Amygdala (tissue), 56 donors: ENCODE measurements at regions not wholly inside any gene's neighbourhood (a gene's known extent, or its start where the extent isn't known, plus 50 kb on each side); places are given as distances from the start of the nearest gene placed in this dataset.

Experiments
- DNase-seq, 56 donors: peaks; one replicate each; lab custom pipeline; 2025; lab: John Stamatoyannopoulos, UW

- DNase-seq = no peak
Measured at GRCh38 chrX:20441123-20441522, 174.4 kb upstream of the RPS6KA3 start.

GRCh38 chrX:20438871-20439526 lies 172.3 kb upstream of the RPS6KA3 start:
- no peak for DNase-seq

GRCh38 chrX:20437683-20438082 lies 171.0 kb upstream of the RPS6KA3 start:
- DNase-seq = no peak

GRCh38 chrX:20435913-20436312 lies 169.2 kb upstream of the RPS6KA3 start:
- no peak for DNase-seq

- DNase-seq = no peak
Measured at GRCh38 chrX:20434986-20435385, 168.3 kb upstream of the RPS6KA3 start.

- DNase-seq = no peak
Measured at GRCh38 chrX:20433388-20433775, 166.7 kb upstream of the RPS6KA3 start.

- DNase-seq = no peak
Measured at GRCh38 chrX:20432746-20433387, 166.2 kb upstream of the RPS6KA3 start.

- no peak for DNase-seq
Measured at GRCh38 chrX:20432048-20432447, 165.3 kb upstream of the RPS6KA3 start.

- DNase-seq = no peak
Measured at GRCh38 chrX:20431486-20431885, 164.8 kb upstream of the RPS6KA3 start.

- no peak for DNase-seq
Measured at GRCh38 chrX:20427173-20427770, 160.6 kb upstream of the RPS6KA3 start.

- no peak for DNase-seq
Measured at GRCh38 chrX:20421697-20422096, 155.0 kb upstream of the RPS6KA3 start.

- no peak for DNase-seq
Measured at GRCh38 chrX:20421275-20421674, 154.6 kb upstream of the RPS6KA3 start.

GRCh38 chrX:20420058-20420457 lies 153.3 kb upstream of the RPS6KA3 start:
- DNase-seq = no peak

- DNase-seq = no peak
Measured at GRCh38 chrX:20418379-20419150, 151.9 kb upstream of the RPS6KA3 start.

- no peak for DNase-seq
Measured at GRCh38 chrX:20414762-20415445, 148.2 kb upstream of the RPS6KA3 start.

- no peak for DNase-seq
Measured at GRCh38 chrX:20414066-20414465, 147.4 kb upstream of the RPS6KA3 start.

GRCh38 chrX:20412871-20413486 lies 146.3 kb upstream of the RPS6KA3 start:
- peak in 7 of 56 donors; percentile 0 to 11 (median 2) for DNase-seq

- no peak for DNase-seq
Measured at GRCh38 chrX:20410540-20410939, 143.8 kb upstream of the RPS6KA3 start.

- no peak for DNase-seq
Measured at GRCh38 chrX:20409991-20410390, 143.3 kb upstream of the RPS6KA3 start.

- no peak for DNase-seq
Measured at GRCh38 chrX:20402956-20403355, 136.2 kb upstream of the RPS6KA3 start.
